ENCODE measurements at regions not wholly inside any gene's neighbourhood (a gene's known extent, or its start where the extent isn't known, plus 50 kb on each side); places are given as distances from the start of the nearest gene placed in this dataset.

GRCh38 chr2:106735807-106736206, 150.2 kb downstream of the ST6GAL2 start:
- TF ChIP-seq GABPA (IDR thresholded peaks at IDR 0.05 in 1 of 2, conservative IDR thresholded peaks at IDR 0.05 in 1 of 2) (no peak), FOXA1 (IDR thresholded peaks at IDR 0.05) (no peak), RXRA (IDR thresholded peaks at IDR 0.05) (no peak), RAD21 (IDR thresholded peaks at IDR 0.05) (no peak), HNF4G (IDR thresholded peaks at IDR 0.05) (no peak), EGR1 (IDR thresholded peaks at IDR 0.05; ENCODE audit: low read depth in 2 of 2) (no peak), YY1 (IDR thresholded peaks at IDR 0.05) (no peak), MAX (IDR thresholded peaks at IDR 0.05) (no peak), SP1 (IDR thresholded peaks at IDR 0.05) (no peak)
- TF ChIP-seq, protein P1, sequence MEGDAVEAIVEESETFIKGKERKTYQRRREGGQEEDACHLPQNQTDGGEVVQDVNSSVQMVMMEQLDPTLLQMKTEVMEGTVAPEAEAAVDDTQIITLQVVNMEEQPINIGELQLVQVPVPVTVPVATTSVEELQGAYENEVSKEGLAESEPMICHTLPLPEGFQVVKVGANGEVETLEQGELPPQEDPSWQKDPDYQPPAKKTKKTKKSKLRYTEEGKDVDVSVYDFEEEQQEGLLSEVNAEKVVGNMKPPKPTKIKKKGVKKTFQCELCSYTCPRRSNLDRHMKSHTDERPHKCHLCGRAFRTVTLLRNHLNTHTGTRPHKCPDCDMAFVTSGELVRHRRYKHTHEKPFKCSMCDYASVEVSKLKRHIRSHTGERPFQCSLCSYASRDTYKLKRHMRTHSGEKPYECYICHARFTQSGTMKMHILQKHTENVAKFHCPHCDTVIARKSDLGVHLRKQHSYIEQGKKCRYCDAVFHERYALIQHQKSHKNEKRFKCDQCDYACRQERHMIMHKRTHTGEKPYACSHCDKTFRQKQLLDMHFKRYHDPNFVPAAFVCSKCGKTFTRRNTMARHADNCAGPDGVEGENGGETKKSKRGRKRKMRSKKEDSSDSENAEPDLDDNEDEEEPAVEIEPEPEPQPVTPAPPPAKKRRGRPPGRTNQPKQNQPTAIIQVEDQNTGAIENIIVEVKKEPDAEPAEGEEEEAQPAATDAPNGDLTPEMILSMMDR (IDR thresholded peaks at IDR 0.05; ENCODE audit: low read depth, low read length, missing input control), result no peak

Data from liver (tissue), 3 donors.